ENCODE measurements at regions not wholly inside any gene's neighbourhood (a gene's known extent, or its start where the extent isn't known, plus 50 kb on each side); places are given as distances from the start of the nearest gene placed in this dataset.

DNA sequence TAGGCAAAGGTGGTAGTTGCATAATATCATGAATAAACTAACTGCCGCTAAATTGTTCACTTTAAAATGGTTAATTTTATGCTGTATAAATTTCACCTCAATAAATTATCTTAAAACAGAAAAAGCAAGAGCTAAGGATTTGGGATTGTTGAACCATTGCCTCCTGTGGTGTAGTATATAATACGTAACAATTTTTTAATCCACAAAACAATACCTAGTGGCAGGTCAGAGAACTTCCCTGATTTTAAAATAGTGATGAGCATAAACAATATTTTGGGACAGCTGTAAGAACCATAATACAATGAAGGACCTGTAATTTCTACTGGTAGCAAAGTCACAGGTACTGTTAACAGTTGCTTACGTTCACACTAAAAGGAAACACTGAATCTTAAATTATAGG lies 161.9 kb upstream of the PRNP start:
- TF ChIP-seq, protein P1, sequence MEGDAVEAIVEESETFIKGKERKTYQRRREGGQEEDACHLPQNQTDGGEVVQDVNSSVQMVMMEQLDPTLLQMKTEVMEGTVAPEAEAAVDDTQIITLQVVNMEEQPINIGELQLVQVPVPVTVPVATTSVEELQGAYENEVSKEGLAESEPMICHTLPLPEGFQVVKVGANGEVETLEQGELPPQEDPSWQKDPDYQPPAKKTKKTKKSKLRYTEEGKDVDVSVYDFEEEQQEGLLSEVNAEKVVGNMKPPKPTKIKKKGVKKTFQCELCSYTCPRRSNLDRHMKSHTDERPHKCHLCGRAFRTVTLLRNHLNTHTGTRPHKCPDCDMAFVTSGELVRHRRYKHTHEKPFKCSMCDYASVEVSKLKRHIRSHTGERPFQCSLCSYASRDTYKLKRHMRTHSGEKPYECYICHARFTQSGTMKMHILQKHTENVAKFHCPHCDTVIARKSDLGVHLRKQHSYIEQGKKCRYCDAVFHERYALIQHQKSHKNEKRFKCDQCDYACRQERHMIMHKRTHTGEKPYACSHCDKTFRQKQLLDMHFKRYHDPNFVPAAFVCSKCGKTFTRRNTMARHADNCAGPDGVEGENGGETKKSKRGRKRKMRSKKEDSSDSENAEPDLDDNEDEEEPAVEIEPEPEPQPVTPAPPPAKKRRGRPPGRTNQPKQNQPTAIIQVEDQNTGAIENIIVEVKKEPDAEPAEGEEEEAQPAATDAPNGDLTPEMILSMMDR (IDR thresholded peaks at IDR 0.05; ENCODE audit: low read length) = no peak
- TF ChIP-seq EZH2 (IDR thresholded peaks at IDR 0.05; ENCODE audit: borderline replicate concordance, low read length) = no peak
